Cerebellar cortex (tissue), 1 donor: ENCODE measurements at regions not wholly inside any gene's neighbourhood (a gene's known extent, or its start where the extent isn't known, plus 50 kb on each side); places are given as distances from the start of the nearest gene placed in this dataset.
A peak's percentile ranks its signal among the peaks of the same experiment; 100 is the strongest.

Source experiments
- DNase-seq: peaks from one replicate; pipeline ENCODE4 v3.0.0-alpha.2; 2015; ENCODE audit warnings: low spot score

DNA sequence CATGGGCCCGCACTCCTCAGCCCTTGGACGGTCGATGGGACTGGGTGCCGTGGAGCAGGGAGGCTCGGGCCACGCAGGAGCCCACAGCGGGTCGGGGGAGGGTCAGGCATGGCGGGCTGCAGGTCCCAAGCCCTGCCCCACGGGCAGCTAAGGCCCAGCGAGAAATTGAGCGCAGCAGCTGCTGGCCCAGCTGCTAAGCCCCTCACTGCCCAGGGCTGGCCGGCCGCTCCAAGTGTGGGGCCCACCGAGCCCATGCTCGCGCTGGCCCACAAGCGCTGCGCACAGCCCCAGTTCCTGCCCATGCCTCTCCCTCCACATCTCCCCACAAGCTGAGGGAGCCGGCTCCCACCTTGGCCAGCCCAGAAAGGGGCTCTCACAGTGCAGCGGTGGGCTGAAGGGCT, 259.4 kb downstream of the VGLL3 start:
- DNase-seq: no peak

DNA sequence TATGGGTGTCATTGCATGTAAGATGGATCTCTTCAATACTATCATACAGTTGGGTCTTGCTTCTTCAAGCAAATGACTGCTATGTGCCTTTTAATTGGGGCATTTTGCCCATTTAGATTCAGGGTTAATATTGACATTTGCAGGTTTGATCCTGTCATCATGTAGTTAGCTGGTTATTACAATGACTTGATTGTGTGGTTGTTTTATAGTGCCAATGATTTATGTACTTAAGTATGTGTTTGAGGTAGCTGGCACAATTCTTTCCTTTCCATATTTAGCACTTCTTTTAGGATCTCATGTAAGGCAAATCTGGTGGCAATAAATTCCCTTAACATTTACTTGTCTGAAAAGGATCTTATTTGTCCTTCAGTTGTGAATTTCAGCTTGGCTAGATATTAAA, 267.5 kb downstream of the VGLL3 start:
- no peak for DNase-seq

DNA sequence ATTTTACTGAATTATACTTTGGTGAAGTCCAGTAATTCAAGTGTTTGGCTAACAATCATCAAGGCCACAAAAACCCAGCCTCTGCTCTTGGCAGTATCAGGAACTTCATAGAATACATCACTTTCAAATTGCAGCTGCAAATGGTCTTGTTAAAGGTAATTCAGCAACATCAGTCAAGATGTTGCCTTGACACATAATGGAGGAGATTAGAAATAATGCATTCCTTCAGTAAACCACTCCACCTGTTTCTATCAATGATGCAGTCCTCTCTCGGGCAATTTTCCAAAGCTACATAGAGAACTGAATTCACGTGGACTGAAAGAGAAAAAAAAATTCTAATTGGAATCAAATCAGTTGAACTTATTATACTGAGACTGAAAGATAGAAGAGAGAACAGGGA, 279.3 kb downstream of the VGLL3 start:
- DNase-seq: no peak

DNA sequence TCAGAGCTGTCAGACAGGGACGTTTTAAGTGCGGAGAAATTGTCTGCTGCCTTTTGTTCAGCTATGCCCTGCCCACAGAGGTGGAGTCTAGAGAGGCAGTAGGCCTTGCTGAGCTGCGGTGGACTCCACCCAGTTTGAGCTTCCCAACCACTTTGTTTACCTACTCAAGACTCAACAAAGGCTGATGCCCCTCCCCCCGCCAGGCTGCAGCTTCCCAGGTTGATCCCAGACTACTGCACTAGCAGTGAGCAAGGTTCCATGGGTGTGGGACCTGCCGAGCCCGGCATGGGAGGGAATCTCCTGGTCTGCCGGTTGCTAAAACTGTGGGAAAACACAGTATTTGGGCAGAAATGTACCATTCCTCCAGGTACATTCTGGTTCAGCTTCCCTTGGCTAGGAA, 282.1 kb downstream of the VGLL3 start:
- DNase-seq: no peak

DNA sequence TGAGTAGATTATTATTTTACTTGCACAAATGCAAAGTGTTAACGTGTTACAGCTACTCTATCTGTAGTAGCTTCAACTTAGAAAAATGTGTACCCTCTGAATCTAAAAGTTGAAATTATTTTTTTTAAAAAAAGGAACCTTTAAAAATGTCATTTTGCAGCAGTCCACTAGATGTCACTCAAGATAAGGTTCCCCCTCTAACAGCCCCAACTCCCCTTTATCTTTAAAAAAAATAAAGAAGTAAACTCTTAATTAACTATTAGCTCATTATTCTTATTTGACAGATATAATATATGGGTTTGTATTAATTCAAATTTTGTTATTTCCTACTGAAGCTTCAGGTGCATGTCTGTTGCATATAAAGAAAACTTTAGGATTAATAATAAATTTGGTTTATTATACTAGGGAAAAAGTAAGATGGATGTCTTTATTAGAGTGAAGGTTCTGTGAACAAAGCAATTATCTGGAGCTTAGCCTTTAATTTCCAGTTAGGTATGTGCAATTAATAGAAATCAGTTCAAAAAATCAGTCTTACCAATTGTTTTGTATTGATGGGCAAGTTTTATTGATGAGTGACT, 288.5 kb downstream of the VGLL3 start:
- peak; percentile 5 for DNase-seq

DNA sequence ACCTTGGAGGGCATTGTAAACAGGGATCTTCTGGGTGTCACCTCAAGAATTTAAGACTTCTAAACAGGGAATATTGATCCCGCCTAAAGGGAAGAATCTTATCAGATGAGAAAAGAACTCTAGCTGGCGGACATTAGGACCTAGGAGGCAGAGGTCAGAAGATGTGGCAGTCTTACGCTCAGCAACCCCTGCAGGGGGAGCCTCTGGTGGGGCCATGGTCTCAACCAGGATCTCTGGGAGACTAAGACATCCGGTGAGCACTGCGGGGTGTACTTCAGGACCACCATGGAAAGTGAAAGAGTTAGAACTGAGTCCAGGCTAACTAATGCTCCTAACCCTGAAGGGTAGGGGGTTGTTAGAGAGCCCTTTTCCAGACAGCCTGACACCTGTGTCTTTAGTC, 295.2 kb downstream of the VGLL3 start:
- DNase-seq: no peak

DNA sequence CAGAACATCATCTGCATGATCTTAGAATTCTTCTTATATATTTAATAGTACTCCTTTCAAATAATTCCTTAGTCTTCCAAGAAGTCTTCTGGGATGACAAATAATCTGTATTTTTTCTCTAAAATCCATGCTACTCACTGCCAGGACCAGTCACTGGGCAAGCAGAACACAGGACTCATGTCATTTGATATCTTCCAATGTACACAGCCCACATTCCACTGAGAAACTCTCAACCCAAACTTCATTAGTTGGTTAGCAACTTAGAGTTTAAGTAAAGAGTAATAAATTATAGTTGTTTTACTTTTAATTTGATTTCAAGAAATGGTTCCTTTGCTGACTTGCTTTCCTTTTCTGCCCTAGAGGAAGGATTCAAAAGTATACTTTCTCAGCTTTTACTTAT, 317.0 kb downstream of the VGLL3 start:
- DNase-seq: no peak

DNA sequence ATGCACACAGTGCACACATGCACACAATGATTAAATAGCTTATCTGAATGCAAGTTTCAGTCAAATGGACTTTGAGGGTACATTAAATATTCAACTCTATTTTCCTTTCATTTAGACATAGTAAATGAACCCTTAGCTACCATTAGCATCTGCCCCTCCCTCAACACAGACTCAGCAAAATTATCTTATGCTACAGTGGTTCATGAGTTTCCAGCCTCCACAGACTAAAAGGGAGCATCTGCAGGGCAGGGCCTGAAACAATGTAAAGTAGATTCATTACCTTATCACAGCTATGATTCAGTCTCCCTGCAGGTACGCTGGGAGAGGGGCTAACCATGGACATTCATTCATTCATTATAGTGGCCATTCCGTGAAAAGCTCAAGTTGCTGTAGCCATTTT, 329.1 kb downstream of the VGLL3 start:
- DNase-seq: no peak

DNA sequence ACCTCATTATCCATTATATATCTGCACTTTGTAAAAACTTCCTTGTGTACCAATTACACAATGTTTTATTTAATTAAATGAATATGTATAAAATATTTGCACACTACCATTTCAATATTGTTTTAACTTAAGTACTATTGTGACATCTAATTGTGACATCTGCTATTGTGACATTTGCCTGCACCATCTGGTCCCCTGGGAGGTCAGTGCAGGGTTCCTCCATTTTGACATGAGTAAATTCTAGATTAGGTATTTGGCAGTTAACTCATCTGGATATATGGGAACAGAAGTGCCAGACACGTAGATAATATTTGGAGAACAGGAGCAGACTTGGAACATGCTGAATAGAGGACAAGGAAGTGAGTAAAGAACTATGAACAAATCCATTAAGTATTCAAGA, 332.1 kb downstream of the VGLL3 start:
- no peak for DNase-seq

DNA sequence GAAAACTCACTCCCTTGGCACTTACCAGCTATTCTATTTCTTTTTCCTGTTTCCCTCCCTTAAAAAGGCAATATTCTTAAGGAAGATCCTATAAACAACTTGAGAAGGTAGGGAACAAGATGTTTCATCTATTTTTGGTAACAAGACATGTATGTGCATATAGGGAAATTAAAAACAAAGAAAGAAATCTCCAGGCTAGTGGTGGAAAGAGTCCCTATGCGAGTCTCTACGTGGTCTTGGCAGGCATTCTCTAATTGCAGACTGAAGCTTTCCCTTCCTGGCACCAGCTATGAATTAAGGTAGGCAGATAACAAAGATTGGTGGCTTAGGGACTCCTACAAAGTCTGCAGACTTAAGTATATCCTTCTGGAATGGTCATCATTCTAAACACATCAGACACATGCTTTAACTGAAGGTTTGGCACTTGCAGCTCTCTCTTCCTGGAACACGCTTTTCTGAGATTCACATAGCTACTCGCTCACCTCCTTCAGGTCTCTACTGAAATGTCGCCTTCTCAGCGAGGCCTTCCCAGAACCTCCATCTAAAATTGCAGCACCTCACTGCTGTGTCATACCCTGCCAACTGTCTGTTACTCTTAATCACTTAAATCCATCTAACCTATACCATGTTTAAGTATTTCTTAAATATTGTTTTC, 336.0 kb downstream of the VGLL3 start:
- no peak for DNase-seq

DNA sequence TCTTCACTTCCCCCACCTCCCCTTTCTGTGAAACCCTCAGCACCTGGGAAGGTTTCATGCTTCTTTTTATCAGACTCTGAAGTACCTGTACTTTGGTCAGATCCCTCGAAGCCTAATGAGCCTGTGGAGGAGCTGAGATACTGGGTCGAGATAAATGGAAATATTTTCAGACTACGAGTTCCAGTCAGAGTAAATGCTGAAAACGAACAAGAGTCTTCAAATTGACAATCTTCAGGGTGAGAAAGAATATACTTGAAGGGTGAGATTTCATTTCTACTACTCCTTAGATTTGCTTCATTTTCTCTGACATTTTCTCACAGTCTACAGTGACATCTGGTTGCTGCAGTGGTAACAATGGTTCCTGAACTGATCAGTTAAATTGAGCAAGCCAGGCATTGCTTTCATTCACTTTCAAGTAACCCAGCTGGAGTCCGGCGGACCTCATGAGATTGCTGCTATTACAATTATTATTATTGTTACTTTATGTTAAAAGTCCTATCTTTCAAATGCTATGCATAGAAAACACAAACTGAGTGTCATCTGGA, 337.2 kb downstream of the VGLL3 start:
- DNase-seq: no peak

DNA sequence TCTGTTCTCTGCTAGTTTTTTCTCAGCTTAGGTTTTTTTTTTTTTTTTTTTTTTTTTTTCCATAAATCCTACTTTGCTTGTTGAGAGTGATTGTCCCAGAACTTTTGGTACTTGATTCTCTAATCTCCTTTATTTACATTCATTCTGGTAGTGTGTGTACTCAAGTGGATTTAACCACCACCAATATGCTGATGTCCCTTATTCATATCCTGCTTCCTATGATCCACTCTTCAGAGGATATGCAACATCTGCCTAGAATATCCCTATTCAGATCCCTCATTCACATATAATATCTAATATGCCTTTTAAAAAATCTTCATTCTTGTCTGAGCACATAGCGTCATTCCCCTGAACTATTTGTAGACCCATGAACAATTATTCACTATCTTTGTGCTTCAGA, 342.9 kb downstream of the VGLL3 start:
- no peak for DNase-seq

DNA sequence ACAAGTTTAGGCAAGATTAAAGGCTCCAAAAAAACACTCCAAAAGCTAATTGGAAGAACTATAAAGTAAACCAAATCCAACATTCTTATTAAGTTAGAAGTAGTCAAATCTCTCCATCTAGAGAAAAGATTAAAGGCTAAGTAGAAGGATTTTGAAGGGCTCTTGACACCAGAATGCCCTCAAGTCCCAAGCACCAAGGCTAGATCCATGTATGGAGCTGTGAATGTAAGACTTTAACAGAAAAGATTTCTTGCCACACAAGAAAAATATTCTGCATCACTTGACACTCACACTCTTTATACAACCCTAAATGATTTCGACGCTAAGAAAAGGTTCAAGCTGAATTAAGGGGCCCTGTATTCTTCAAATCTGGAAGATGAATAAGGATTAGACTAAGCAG, 345.2 kb downstream of the VGLL3 start:
- no peak for DNase-seq

DNA sequence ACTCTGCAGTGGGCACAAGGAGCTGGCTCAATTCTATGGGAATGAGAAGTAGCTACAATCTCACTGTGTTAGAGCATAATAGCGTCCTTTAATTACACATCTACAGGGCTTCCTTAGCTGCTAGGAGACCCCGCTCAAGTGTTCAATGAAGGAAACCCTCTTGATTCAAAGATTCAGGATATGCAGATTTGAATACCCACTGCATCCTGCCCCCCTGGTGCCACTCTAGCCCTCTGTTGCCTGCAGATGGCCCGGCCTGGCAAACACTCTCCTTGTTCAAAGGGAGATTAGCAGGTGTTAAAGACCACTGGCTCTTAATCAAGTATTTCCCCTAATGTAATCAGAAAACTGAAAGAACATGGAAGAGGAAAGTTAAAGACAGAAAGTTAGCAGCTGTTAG, 356.6 kb downstream of the VGLL3 start:
- no peak for DNase-seq

DNA sequence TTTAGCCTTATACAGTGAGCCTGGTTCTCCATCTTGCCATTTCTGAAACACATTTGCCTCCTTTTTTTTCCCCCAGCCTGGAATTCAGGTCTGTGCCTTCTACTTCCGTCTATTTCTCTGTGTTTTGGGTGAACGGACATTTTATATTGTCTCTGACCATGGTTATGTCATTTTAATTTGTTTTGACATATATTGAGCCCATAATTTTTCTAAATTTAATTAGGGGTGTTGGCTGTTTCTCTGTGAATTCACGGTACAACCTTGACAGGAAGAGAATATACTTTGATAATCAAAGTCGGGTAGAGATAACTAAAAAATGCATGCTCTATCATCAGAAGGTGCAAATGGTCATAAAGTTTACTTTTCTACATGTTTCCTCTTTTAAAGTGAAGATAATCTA, 361.4 kb downstream of the VGLL3 start:
- no peak for DNase-seq

DNA sequence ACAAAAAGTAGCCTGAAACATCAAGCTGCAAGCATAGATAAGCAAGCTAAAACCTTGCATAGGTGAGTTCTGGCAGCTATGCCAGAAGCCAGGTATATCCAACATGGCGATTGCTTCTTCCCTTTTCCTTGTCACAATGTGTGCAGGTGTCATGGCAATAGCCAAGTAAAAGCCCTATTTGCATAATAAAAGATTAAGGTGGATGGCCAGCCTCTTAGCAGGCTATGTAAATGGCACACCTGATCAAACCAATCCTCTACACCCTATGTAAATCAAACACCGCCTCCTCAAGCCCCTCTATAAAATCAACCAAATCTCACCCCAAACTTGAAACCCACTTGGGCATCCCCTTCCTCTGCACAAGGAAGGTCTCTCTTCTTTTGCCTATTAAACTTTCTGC, 366.8 kb downstream of the VGLL3 start:
- DNase-seq: no peak

DNA sequence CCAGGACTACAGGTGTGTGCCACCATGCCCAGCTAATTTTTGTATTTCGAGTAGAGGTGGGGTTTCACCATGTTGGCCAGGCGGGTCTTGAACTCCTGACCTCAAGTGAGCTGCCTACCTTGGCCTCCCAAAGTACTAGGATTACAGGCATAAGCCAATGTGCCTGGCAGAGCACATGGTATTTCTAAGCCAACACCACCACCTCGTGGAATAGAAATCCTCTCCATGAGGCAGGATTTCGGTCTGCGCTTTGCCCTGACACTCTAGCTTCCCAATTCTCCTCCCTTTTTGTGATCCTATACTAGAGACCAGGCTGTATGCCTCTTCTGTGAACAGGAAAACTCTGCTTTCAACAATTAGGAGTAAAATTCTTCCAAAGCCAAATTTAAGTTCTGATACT, 372.2 kb downstream of the VGLL3 start:
- DNase-seq: no peak

DNA sequence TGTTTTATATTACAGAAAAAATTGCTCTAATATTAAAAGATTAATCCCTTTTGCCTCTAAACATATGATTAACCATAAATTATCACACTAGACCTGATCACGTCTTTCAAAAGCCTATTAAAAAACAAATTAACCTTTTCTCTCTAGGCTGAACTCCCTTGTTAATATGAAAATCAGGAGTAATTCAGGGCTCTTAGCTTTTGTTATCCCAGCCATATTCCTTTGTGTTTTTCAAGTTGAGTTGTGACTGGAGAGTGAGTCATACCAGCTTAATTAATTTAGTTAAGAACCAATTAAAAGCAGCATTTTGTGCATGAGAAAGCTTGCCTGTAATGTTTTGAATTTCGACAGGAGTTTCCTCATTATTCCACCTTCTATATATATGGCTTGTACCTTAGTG, 385.8 kb downstream of the VGLL3 start:
- no peak for DNase-seq

DNA sequence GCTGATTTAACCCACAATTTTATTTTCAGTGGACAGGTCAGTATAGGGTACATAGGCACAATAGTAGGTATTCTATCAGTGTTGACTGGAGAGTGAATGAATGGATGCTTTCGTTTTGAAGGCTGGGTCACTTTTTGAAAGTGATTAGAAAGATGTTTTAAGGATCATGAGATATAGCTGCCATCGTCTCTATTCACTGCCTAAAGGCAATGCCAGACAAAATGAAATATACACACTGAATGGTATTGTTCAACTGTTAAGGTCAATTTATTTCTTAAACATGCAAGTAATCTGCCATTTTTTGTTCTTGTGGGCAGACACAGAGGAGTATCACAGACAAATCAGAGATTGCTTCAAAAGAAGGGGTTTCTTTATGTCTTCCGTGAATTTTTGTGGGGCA, 395.3 kb downstream of the VGLL3 start:
- DNase-seq: no peak

DNA sequence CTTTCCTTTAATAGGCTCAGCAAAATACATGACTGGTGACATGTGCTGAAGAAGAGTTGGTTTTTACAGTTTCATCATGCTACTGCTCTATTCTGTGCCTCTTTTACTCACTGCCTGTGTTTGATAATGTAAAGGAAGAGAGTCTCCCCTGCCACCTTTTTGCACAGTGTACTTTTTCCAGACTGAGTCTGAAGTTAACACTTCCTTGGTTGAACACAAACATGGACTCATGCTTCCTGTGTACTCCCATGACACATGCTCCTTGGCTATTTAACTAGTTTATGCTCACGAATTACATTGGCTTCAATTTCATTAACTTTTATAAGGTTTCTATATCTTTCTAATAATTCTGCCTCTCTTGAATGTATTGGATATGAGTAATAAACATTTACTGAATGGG, 396.1 kb downstream of the VGLL3 start:
- no peak for DNase-seq

DNA sequence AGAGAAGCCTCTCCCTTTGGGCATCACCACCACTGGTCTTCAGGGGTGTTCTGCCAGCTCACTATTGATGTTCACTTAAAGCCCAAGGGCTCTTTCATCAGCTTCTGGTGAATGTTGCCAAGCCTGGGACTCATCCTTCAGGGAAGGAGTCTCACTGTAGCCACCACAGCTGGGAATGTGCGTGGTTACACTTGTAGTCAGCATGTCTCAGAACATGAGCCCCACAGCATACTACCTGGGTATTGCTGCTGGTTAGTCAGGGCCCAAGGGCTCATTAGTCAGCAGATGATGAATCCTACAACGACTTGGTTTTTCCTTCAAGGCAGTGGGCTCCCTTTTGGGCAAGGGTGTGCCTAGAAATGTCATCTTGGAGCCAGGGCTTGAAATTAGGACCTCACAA, 412.9 kb downstream of the VGLL3 start:
- no peak for DNase-seq

DNA sequence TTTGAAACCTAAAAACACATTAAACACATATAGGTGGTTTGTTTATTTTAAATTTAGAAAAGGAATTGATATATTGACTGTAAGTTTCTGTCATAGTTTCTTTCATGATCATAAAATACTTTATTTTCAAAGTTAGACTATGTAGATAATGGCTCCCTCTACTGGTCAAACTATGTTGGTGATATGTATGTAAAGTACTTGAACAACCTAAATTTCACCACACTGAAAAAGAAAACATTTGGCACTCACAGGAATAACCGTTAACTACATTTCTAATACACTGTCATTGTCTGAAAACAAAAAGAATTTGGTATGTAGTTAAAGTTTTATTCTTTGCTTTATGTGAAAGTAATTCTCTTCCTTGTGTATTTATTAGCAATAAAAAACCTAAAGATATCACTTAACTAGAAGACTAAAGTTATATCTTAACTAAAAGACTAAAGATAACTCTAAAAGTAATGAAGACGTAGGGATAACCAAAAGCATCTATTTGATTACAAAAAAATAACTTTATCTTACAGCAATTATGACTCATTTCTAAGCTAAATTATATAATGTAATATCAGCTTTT, 427.5 kb downstream of the VGLL3 start:
- peak; percentile 48 for DNase-seq

DNA sequence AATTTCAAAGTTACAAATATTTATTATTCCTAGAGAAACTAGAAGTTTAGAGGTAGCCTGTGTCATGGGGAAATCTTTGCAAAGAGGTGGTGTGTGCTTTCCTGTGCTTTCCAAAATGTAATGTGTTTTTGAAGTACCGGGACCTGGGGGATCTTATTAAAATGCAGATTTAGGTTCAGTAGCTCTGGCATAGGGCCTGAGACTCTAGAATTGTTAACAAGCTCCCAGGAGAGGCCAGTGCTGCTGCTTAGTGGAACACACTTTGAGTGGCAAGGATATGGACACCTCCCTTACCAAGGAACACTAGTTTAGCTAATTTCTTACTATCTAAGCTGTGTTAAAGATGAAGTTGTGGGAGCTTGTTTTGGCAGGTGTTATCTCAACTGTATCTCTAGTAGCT, 428.9 kb downstream of the VGLL3 start:
- DNase-seq: no peak

DNA sequence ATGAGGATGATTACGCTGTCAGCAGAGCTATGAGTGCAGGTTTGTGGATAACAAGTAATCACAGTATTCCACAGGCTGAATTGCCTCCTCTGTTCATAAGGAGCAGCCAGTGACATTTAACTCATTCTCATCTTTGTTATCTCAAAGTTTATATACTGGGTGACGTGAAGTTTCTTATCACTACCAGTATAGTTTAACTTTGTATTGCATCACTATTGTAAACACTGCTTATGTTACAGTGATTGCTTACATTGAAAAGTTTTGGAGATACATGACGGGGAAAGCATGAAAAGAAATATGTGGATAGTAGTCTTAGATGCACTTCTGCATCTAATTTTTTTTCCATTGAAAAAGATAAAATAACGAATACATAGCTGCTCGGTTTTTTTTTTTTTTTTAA, 429.7 kb downstream of the VGLL3 start:
- DNase-seq: no peak
